Panc1 (cell line): ENCODE measurements at regions not wholly inside any gene's neighbourhood (a gene's known extent, or its start where the extent isn't known, plus 50 kb on each side); places are given as distances from the start of the nearest gene placed in this dataset.

Experiments
- ATAC-seq: fragments of 200-7000 bp; cut with Tn5 transposase; 2 replicates; pipeline ENCODE4 v1.9.1; 2020; ENCODE audit warnings: mild to moderate bottlenecking, moderate library complexity
- BruUV-seq: library from RNA; stranded (reverse); fragments of 400-500 nt; replicated peaks from 2 replicates; lab custom pipeline; 2021; lab: Mats Ljungman, UMichigan
- CTCF ChIA-PET: fragments of 300-600 bp; sonication (Branson Sonifier 250); formaldehyde crosslinking; loops from one replicate; lab custom pipeline; 2022; ENCODE audit warnings: antibody characterized with exemption; lab: Charles Lee
- POLR2A ChIA-PET: fragments of 300-600 bp; sonication (Branson Sonifier 250); formaldehyde crosslinking; loops from one replicate; lab custom pipeline; 2022; ENCODE audit warnings: antibody characterized with exemption; lab: Charles Lee
- DNase-seq: peaks from one replicate; pipeline ENCODE4 v3.0.0-alpha.2; 2010; ENCODE audit warnings: low read depth, low spot score
- H3K27ac ChIP-seq: 2 replicates; pipeline ENCODE4 v1.5.1; 2011; ENCODE audit warnings: mild to moderate bottlenecking, low read length, inconsistent platforms
- H3K27me3 ChIP-seq: fragments of 200-500 bp; sonication (Bioruptor generic); 2 replicates; pipeline ENCODE4 v1.6.0; 2014; ENCODE audit warnings: low read length, inconsistent platforms; ENCODE audit not compliant: control insufficient read depth, insufficient read depth
- H3K36me3 ChIP-seq: fragments of 200-500 bp; sonication (Bioruptor generic); 2 replicates; pipeline ENCODE4 v1.5.1; 2014; ENCODE audit warnings: inconsistent platforms, mild to moderate bottlenecking, low read length, moderate library complexity; ENCODE audit not compliant: control insufficient read depth, insufficient read depth
- H3K4me1 ChIP-seq: 2 replicates; pipeline ENCODE4 v1.5.1; 2011; ENCODE audit warnings: inconsistent platforms, mild to moderate bottlenecking, low read length, moderate library complexity; ENCODE audit not compliant: control insufficient read depth, insufficient read depth
- H3K4me3 ChIP-seq, 2 experiments: 2 replicates each; pipeline ENCODE4 v1.5.1; 2011 to 2012; ENCODE audit warnings: low read depth in 2 of 2, low read length in 2 of 2, mild to moderate bottlenecking in 2 of 2, inconsistent platforms in 1 of 2, moderate library complexity in 1 of 2
- H3K9me3 ChIP-seq: fragments of 200-500 bp; sonication (Bioruptor generic); 2 replicates; pipeline ENCODE4 v1.5.1; 2014; ENCODE audit warnings: low read depth, mild to moderate bottlenecking, inconsistent platforms, low read length, moderate library complexity; ENCODE audit not compliant: control insufficient read depth, insufficient read depth
- CTCF ChIP-seq: fragments of 450-650 bp; IDR thresholded peaks from 2 replicates; pipeline ENCODE4 v1.5.1; 2017; ENCODE audit warnings: mild to moderate bottlenecking
- POLR2AphosphoS5 ChIP-seq: IDR thresholded peaks from 2 replicates; pipeline ENCODE4 v1.6.1; 2012; ENCODE audit warnings: mild to moderate bottlenecking, low read depth, low read length, moderate library complexity
- SIN3A ChIP-seq: IDR thresholded peaks from 2 replicates; pipeline ENCODE4 v1.6.1; 2012; ENCODE audit warnings: low read depth, mild to moderate bottlenecking, low read length, moderate library complexity, borderline replicate concordance; ENCODE audit not compliant: insufficient read depth
- TCF7L2 ChIP-seq: IDR thresholded peaks from 2 replicates; pipeline ENCODE4 v1.6.1; 2011; ENCODE audit warnings: mild to moderate bottlenecking, low read depth, low read length, inconsistent platforms
- in situ Hi-C: cut with HindIII; loops from 2 replicates; pipeline ENCODE4 v1.10.0; 2016; ENCODE audit warnings: low sequenced_read_pairs, low pct_unique_long_range_greater_than_20kb
- intact Hi-C: fragments of 100-400 bp; cut with micrococcal nuclease; formaldehyde crosslinking; loops from one replicate; pipeline ENCODE4 v1.10.0; 2022; ENCODE audit not compliant: unreplicated experiment
- TF ChIP-seq, protein P1 (sequence below), 2 experiments: IDR thresholded peaks; 2 replicates each; pipeline ENCODE4 v1.6.1; 2011 to 2012; ENCODE audit warnings: low read depth in 2 of 2, control low read depth in 1 of 2, low read length in 1 of 2, mild to moderate bottlenecking in 1 of 2, moderate library complexity in 1 of 2; ENCODE audit not compliant: insufficient read depth in 1 of 2

DNA sequence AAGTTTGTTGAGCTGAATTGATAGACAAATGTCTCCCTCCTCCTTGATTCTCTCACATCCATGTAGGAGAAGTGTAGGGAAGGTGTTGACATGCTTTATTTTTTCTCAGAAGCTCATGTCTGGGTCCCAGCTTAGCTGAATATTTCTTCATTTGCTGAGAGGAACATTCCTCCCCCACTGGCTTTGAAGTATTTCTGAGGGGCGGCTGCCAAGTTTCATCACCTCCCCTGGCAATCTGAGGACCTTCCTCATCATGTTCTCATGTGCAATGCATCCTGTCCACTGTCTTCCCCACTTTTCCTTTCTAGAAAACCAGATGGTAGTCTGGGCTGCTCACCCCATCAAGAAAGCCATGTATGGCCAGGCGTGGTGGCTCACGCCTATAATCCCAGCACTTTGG is 168.9 kb upstream of the RGMA start:
- BruUV-seq: no TSS peak
- TF ChIP-seq TCF7L2: no peak
- TF ChIP-seq POLR2AphosphoS5: no peak
- TF ChIP-seq, protein P1, sequence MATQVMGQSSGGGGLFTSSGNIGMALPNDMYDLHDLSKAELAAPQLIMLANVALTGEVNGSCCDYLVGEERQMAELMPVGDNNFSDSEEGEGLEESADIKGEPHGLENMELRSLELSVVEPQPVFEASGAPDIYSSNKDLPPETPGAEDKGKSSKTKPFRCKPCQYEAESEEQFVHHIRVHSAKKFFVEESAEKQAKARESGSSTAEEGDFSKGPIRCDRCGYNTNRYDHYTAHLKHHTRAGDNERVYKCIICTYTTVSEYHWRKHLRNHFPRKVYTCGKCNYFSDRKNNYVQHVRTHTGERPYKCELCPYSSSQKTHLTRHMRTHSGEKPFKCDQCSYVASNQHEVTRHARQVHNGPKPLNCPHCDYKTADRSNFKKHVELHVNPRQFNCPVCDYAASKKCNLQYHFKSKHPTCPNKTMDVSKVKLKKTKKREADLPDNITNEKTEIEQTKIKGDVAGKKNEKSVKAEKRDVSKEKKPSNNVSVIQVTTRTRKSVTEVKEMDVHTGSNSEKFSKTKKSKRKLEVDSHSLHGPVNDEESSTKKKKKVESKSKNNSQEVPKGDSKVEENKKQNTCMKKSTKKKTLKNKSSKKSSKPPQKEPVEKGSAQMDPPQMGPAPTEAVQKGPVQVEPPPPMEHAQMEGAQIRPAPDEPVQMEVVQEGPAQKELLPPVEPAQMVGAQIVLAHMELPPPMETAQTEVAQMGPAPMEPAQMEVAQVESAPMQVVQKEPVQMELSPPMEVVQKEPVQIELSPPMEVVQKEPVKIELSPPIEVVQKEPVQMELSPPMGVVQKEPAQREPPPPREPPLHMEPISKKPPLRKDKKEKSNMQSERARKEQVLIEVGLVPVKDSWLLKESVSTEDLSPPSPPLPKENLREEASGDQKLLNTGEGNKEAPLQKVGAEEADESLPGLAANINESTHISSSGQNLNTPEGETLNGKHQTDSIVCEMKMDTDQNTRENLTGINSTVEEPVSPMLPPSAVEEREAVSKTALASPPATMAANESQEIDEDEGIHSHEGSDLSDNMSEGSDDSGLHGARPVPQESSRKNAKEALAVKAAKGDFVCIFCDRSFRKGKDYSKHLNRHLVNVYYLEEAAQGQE (IDR thresholded peaks at IDR 0.05; ENCODE audit: insufficient read depth in 1 of 2, low read depth in 2 of 2, low read length in 1 of 2): no peak
- TF ChIP-seq SIN3A: no peak
- no peak for TF ChIP-seq CTCF
- ATAC-seq (no peak), DNase-seq (no peak)
- ChIA-PET CTCF (no interaction called here), POLR2A (no interaction called here)
- in situ Hi-C loops (no loop called here), intact Hi-C loops (no loop called here)
- Histone ChIP-seq H3K9me3 (no peaks in the 10 kb centered on the region), H3K36me3 (no peaks in the 10 kb centered on the region), H3K27me3 (no peaks in the 10 kb centered on the region; the same call in 1 of the 2 replicates), H3K4me3 (no peak overlapping the region), H3K27ac (no peak overlapping the region), H3K4me1 (no peaks in the 10 kb centered on the region)

GRCh38 chr15:93253681-93254080 is 164.7 kb upstream of the RGMA start:
- intact Hi-C loops (no loop called here), in situ Hi-C loops (no loop called here)
- ChIA-PET CTCF (no interaction called here), POLR2A (no interaction called here)
- Histone ChIP-seq H3K9me3 (no peaks in the 10 kb centered on the region), H3K36me3 (no peaks in the 10 kb centered on the region), H3K4me1 (no peaks in the 10 kb centered on the region), H3K4me3 (no peak overlapping the region), H3K27me3 (peaks cover 3% of the 10 kb centered on the region; the same call in 1 of the 2 replicates), H3K27ac (no peak overlapping the region)
- TF ChIP-seq SIN3A (no peak), POLR2AphosphoS5 (no peak), CTCF (no peak), TCF7L2 (no peak)
- TF ChIP-seq, protein P1 (IDR thresholded peaks at IDR 0.05; ENCODE audit: insufficient read depth in 1 of 2, low read depth in 2 of 2, low read length in 1 of 2): no peak
- no TSS peak for BruUV-seq
- ATAC-seq (no peak), DNase-seq (no peak)
